Caco-2 (cell line): ENCODE measurements at regions not wholly inside any gene's neighbourhood (a gene's known extent, or its start where the extent isn't known, plus 50 kb on each side); places are given as distances from the start of the nearest gene placed in this dataset.

Source experiments
- BruUV-seq: library from RNA; stranded (reverse); fragments of 400-500 nt; replicated peaks from 2 replicates; lab custom pipeline; 2021; lab: Mats Ljungman, UMichigan
- CTCF ChIA-PET: fragments of 300-600 bp; sonication (Branson Sonifier 250); formaldehyde crosslinking; loops from one replicate; lab custom pipeline; 2022; ENCODE audit warnings: antibody characterized with exemption; lab: Charles Lee
- POLR2A ChIA-PET: fragments of 300-600 bp; sonication (Branson Sonifier 250); formaldehyde crosslinking; loops from one replicate; lab custom pipeline; 2022; ENCODE audit warnings: antibody characterized with exemption; lab: Charles Lee
- DNase-seq, 2 experiments: peaks; one replicate each; pipeline versions ENCODE4 v3.0.0 to v3.0.0-alpha.2; 2020 to 2022
- H3K27me3 ChIP-seq: replicated peaks from 2 replicates; pipeline ENCODE4 v1.6.0; 2011; ENCODE audit warnings: low read length; ENCODE audit not compliant: control insufficient read depth, insufficient read depth
- H3K36me3 ChIP-seq: 2 replicates; pipeline ENCODE4 v1.5.1; 2011; ENCODE audit warnings: low read length; ENCODE audit not compliant: control insufficient read depth, insufficient read depth
- H3K4me1 ChIP-seq: fragments of 250-450 bp; sonication (Bioruptor Pico); 2 replicates; pipeline ENCODE4 v1.5.1; 2020; ENCODE audit warnings: mild to moderate bottlenecking
- H3K4me3 ChIP-seq: 2 replicates; pipeline ENCODE4 v1.5.1; 2011; ENCODE audit warnings: low read depth, mild to moderate bottlenecking, control low read depth, low read length
- H3K9me3 ChIP-seq: fragments of 250-450 bp; sonication (Bioruptor Pico); 2 replicates; pipeline ENCODE4 v1.5.1; 2020; ENCODE audit warnings: mild to moderate bottlenecking, moderate library complexity
- H3K27ac Mint-ChIP-seq: one replicate; pipeline ENCODE4 v1.8.0; 2022; ENCODE audit warnings: mixed read lengths; ENCODE audit not compliant: unreplicated experiment
- H3K27me3 Mint-ChIP-seq: one replicate; pipeline ENCODE4 v1.8.0; 2022; ENCODE audit warnings: mixed read lengths; ENCODE audit not compliant: insufficient read depth, unreplicated experiment
- H3K36me3 Mint-ChIP-seq: one replicate; pipeline ENCODE4 v1.8.0; 2022; ENCODE audit warnings: mild to moderate bottlenecking, mixed read lengths; ENCODE audit not compliant: insufficient read depth, unreplicated experiment
- H3K4me1 Mint-ChIP-seq: one replicate; pipeline ENCODE4 v1.8.0; 2022; ENCODE audit warnings: low read depth, mixed read lengths; ENCODE audit not compliant: unreplicated experiment
- H3K4me3 Mint-ChIP-seq: one replicate; pipeline ENCODE4 v1.8.0; 2022; ENCODE audit warnings: mild to moderate bottlenecking, moderate library complexity, mixed read lengths; ENCODE audit not compliant: unreplicated experiment
- H3K9me3 Mint-ChIP-seq: one replicate; pipeline ENCODE4 v1.8.0; 2022; ENCODE audit warnings: mixed read lengths; ENCODE audit not compliant: unreplicated experiment
- CTCF ChIP-seq, 2 experiments: fragments of 200-600 bp in 1 of 2; IDR thresholded peaks; 1 replicate in 1 of 2; 2 replicates in 1 of 2; pipeline versions ENCODE4 v1.5.1 to v1.8.0; 2011 to 2022; ENCODE audit warnings: antibody characterized with exemption in 1 of 2, control low read depth in 1 of 2, inconsistent platforms in 1 of 2, low read depth in 1 of 2, low read length in 1 of 2, mild to moderate bottlenecking in 1 of 2, moderate library complexity in 1 of 2; ENCODE audit not compliant: insufficient read depth in 1 of 2, severe bottlenecking in 1 of 2, unreplicated experiment in 1 of 2
- intact Hi-C: fragments of 100-400 bp; cut with micrococcal nuclease; formaldehyde crosslinking; loops from one replicate; pipeline ENCODE4 v1.10.0; 2022; ENCODE audit not compliant: unreplicated experiment

- Histone ChIP-seq H3K4me3 (no peak overlapping the region), H3K27me3 (no peaks in the 10 kb centered on the region), H3K9me3 (no peaks in the 10 kb centered on the region), H3K36me3 (no peaks in the 10 kb centered on the region), H3K4me1 (no peaks in the 10 kb centered on the region)
- H3K27me3 Mint-ChIP-seq, result peaks cover 2% of the 10 kb centered on the region
- intact Hi-C loops, result loop anchor here (2.0 kb wide), 1 partner anchor 75 kb away; no protein-coding TSS in a partner anchor
- CTCF ChIA-PET, result no interaction called here
- H3K9me3 Mint-ChIP-seq, result no peaks in the 10 kb centered on the region
- no TSS peak for BruUV-seq
- H3K4me3 Mint-ChIP-seq, result no peak overlapping the region
- no peak for TF ChIP-seq CTCF (IDR thresholded peaks at IDR 0.05; ENCODE audit: insufficient read depth in 1 of 2, low read depth in 1 of 2, low read length in 1 of 2, severe bottlenecking in 1 of 2, unreplicated experiment in 1 of 2)
- POLR2A ChIA-PET, result no interaction called here
- H3K4me1 Mint-ChIP-seq, result no peaks in the 10 kb centered on the region
- no peak overlapping the region for H3K27ac Mint-ChIP-seq
- no peaks in the 10 kb centered on the region for H3K36me3 Mint-ChIP-seq
- peak in 1 of 2 experiments; percentile 21 for DNase-seq
These were observed 147.5 kb upstream of the B3GAT1 start for GRCh38 chr11:134559602-134559962.

- no peak overlapping the region for H3K4me3 ChIP-seq
- no peak overlapping the region for H3K4me3 Mint-ChIP-seq
- no peaks in the 10 kb centered on the region for H3K9me3 Mint-ChIP-seq
- POLR2A ChIA-PET, result no interaction called here
- H3K36me3 ChIP-seq, result no peaks in the 10 kb centered on the region
- no peaks in the 10 kb centered on the region for H3K4me1 Mint-ChIP-seq
- CTCF ChIA-PET, result no interaction called here
- H3K36me3 Mint-ChIP-seq, result no peaks in the 10 kb centered on the region
- H3K27me3 Mint-ChIP-seq, result peaks cover 3% of the 10 kb centered on the region
- no TSS peak for BruUV-seq
- DNase-seq, result peak in 1 of 2 experiments; percentile 11
- H3K9me3 ChIP-seq, result no peaks in the 10 kb centered on the region
- no peak overlapping the region for H3K27ac Mint-ChIP-seq
- peak; percentile 24 to 28 for TF ChIP-seq CTCF (IDR thresholded peaks at IDR 0.05; ENCODE audit: insufficient read depth in 1 of 2, low read depth in 1 of 2, low read length in 1 of 2, severe bottlenecking in 1 of 2, unreplicated experiment in 1 of 2)
- H3K4me1 ChIP-seq, result no peaks in the 10 kb centered on the region
- no peaks in the 10 kb centered on the region for H3K27me3 ChIP-seq
- intact Hi-C loops, result loop anchor here (2.0 kb wide), 1 partner anchor 76 kb away; no protein-coding TSS in a partner anchor
These were observed 147.0 kb upstream of the B3GAT1 start for GRCh38 chr11:134558916-134559601.

- Mint-ChIP-seq H3K4me1 (no peaks in the 10 kb centered on the region), H3K9me3 (no peaks in the 10 kb centered on the region), H3K4me3 (no peak overlapping the region), H3K36me3 (no peaks in the 10 kb centered on the region), H3K27ac (no peak overlapping the region), H3K27me3 (peaks cover 3% of the 10 kb centered on the region)
- Histone ChIP-seq H3K36me3 (no peaks in the 10 kb centered on the region; the same call in 1 of the 2 replicates), H3K4me3 (no peak overlapping the region), H3K27me3 (no peaks in the 10 kb centered on the region), H3K4me1 (no peaks in the 10 kb centered on the region), H3K9me3 (no peaks in the 10 kb centered on the region)
- no TSS peak for BruUV-seq
- peak in 1 of 2 experiments; percentile 16 for DNase-seq
- POLR2A ChIA-PET, result no interaction called here
- TF ChIP-seq CTCF (IDR thresholded peaks at IDR 0.05; ENCODE audit: insufficient read depth in 1 of 2, low read depth in 1 of 2, low read length in 1 of 2, severe bottlenecking in 1 of 2, unreplicated experiment in 1 of 2), result no peak
- intact Hi-C loops, result loop anchor here (2.0 kb wide), 1 partner anchor 76 kb away; no protein-coding TSS in a partner anchor
- CTCF ChIA-PET, result no interaction called here
These were observed 146.3 kb upstream of the B3GAT1 start for GRCh38 chr11:134558258-134558835.
